Stomach smooth muscle (tissue), 2 donors: ENCODE measurements at regions not wholly inside any gene's neighbourhood (a gene's known extent, or its start where the extent isn't known, plus 50 kb on each side); places are given as distances from the start of the nearest gene placed in this dataset.

Experiments used
- H3K27ac ChIP-seq: one replicate; pipeline ENCODE4 v1.7.0; 2013; ENCODE audit warnings: mild to moderate bottlenecking, low read length, inconsistent platforms
- H3K27me3 ChIP-seq, 2 donors: one replicate each; pipeline ENCODE4 v1.7.0; 2013; ENCODE audit warnings: low read length in 2 of 2; ENCODE audit not compliant: insufficient read depth in 2 of 2, control insufficient read depth in 1 of 2
- H3K36me3 ChIP-seq, 2 donors: one replicate each; pipeline ENCODE4 v1.7.0; 2013; ENCODE audit warnings: low read length in 2 of 2; ENCODE audit not compliant: control insufficient read depth in 2 of 2, insufficient read depth in 2 of 2
- H3K4me1 ChIP-seq: one replicate; pipeline ENCODE4 v1.7.0; 2013; ENCODE audit warnings: low read length; ENCODE audit not compliant: control insufficient read depth, insufficient read depth
- H3K4me3 ChIP-seq, 2 donors: one replicate each; pipeline ENCODE4 v1.7.0; 2013; ENCODE audit warnings: low read length in 2 of 2
- H3K9ac ChIP-seq, 2 donors: one replicate each; pipeline ENCODE4 v1.7.0; 2013; ENCODE audit warnings: low read length in 2 of 2, mild to moderate bottlenecking in 1 of 2
- H3K9me3 ChIP-seq, 2 donors: one replicate each; pipeline ENCODE4 v1.7.0; 2013; ENCODE audit warnings: low read length in 2 of 2; ENCODE audit not compliant: control insufficient read depth in 2 of 2
- donor health status: healthy.
- donor health status: Pancreatic carcinoma.

GRCh38 chr2:118185210-118186109 lies 97.2 kb downstream of the INSIG2 start:
- peak overlapping the region; percentile 95 for H3K27ac ChIP-seq
- no peaks in the 10 kb centered on the region for H3K36me3 ChIP-seq
- no peaks in the 10 kb centered on the region for H3K27me3 ChIP-seq
- H3K4me3 ChIP-seq, result peak overlapping the region; percentile 86
- no peaks in the 10 kb centered on the region for H3K9me3 ChIP-seq
- peaks cover 10% of the 10 kb centered on the region for H3K4me1 ChIP-seq
- H3K9ac ChIP-seq, result peak overlapping the region; percentile 82 to 87

GRCh38 chr2:118183381-118183780 lies 95.1 kb downstream of the INSIG2 start:
- Histone ChIP-seq H3K36me3 (no peaks in the 10 kb centered on the region), H3K27ac (no peak overlapping the region), H3K27me3 (no peaks in the 10 kb centered on the region), H3K4me1 (peaks cover 10% of the 10 kb centered on the region), H3K9ac (no peak overlapping the region), H3K4me3 (no peak overlapping the region), H3K9me3 (no peaks in the 10 kb centered on the region)

GRCh38 chr2:118179445-118179844 lies 91.2 kb downstream of the INSIG2 start:
- no peaks in the 10 kb centered on the region for H3K9me3 ChIP-seq
- peaks cover 0 to 2% of the 10 kb centered on the region in 2 donors for H3K27me3 ChIP-seq
- H3K9ac ChIP-seq, result no peak overlapping the region
- no peak overlapping the region for H3K4me3 ChIP-seq
- no peaks in the 10 kb centered on the region for H3K36me3 ChIP-seq
- no peak overlapping the region for H3K27ac ChIP-seq
- H3K4me1 ChIP-seq, result no peaks in the 10 kb centered on the region

GRCh38 chr2:118177884-118178283 lies 89.6 kb downstream of the INSIG2 start:
- Histone ChIP-seq H3K27ac (no peak overlapping the region), H3K9ac (no peak overlapping the region), H3K4me1 (no peaks in the 10 kb centered on the region), H3K9me3 (no peaks in the 10 kb centered on the region), H3K4me3 (no peak overlapping the region), H3K36me3 (no peaks in the 10 kb centered on the region), H3K27me3 (peaks cover 0 to 2% of the 10 kb centered on the region in 2 donors)

- Histone ChIP-seq H3K4me1 (no peaks in the 10 kb centered on the region), H3K9me3 (no peaks in the 10 kb centered on the region), H3K27ac (no peak overlapping the region), H3K4me3 (no peak overlapping the region), H3K36me3 (no peaks in the 10 kb centered on the region), H3K27me3 (peaks cover 0 to 2% of the 10 kb centered on the region in 2 donors), H3K9ac (no peak overlapping the region)
Measured at GRCh38 chr2:118177318-118177717, 89.0 kb downstream of the INSIG2 start.

- H3K27me3 ChIP-seq, result peaks cover 0 to 3% of the 10 kb centered on the region in 2 donors
- H3K27ac ChIP-seq, result no peak overlapping the region
- H3K4me1 ChIP-seq, result no peaks in the 10 kb centered on the region
- no peak overlapping the region for H3K9ac ChIP-seq
- no peaks in the 10 kb centered on the region for H3K9me3 ChIP-seq
- H3K4me3 ChIP-seq, result no peak overlapping the region
- no peaks in the 10 kb centered on the region for H3K36me3 ChIP-seq
Measured at GRCh38 chr2:118176601-118177000, 88.3 kb downstream of the INSIG2 start.

- H3K27me3 ChIP-seq, result peaks cover 0 to 7% of the 10 kb centered on the region in 2 donors
- H3K9ac ChIP-seq, result no peak overlapping the region
- H3K27ac ChIP-seq, result no peak overlapping the region
- H3K4me3 ChIP-seq, result no peak overlapping the region
- H3K4me1 ChIP-seq, result peaks cover 2% of the 10 kb centered on the region
- H3K36me3 ChIP-seq, result no peaks in the 10 kb centered on the region
- H3K9me3 ChIP-seq, result no peaks in the 10 kb centered on the region
Measured at GRCh38 chr2:118171546-118171945, 83.3 kb downstream of the INSIG2 start.

- Histone ChIP-seq H3K4me1 (peaks cover 2% of the 10 kb centered on the region), H3K9me3 (no peaks in the 10 kb centered on the region), H3K4me3 (no peak overlapping the region), H3K27ac (no peak overlapping the region), H3K36me3 (no peaks in the 10 kb centered on the region), H3K27me3 (peaks cover 0 to 7% of the 10 kb centered on the region in 2 donors), H3K9ac (no peak overlapping the region)
Measured at GRCh38 chr2:118169359-118170005, 81.2 kb downstream of the INSIG2 start.

- Histone ChIP-seq H3K9me3 (no peaks in the 10 kb centered on the region), H3K4me3 (no peak overlapping the region), H3K4me1 (peaks cover 2% of the 10 kb centered on the region), H3K9ac (no peak overlapping the region), H3K27me3 (peaks cover 0 to 7% of the 10 kb centered on the region in 2 donors), H3K27ac (no peak overlapping the region), H3K36me3 (no peaks in the 10 kb centered on the region)
Measured at GRCh38 chr2:118168615-118169014, 80.3 kb downstream of the INSIG2 start.

- H3K9ac ChIP-seq, result no peak overlapping the region
- no peak overlapping the region for H3K27ac ChIP-seq
- no peaks in the 10 kb centered on the region for H3K9me3 ChIP-seq
- no peaks in the 10 kb centered on the region for H3K36me3 ChIP-seq
- no peak overlapping the region for H3K4me3 ChIP-seq
- H3K4me1 ChIP-seq, result peaks cover 2% of the 10 kb centered on the region
- H3K27me3 ChIP-seq, result peaks cover 0 to 7% of the 10 kb centered on the region in 2 donors
Measured at GRCh38 chr2:118167026-118167425, 78.8 kb downstream of the INSIG2 start.

GRCh38 chr2:118166242-118166641 lies 78.0 kb downstream of the INSIG2 start:
- Histone ChIP-seq H3K9ac (no peak overlapping the region), H3K4me1 (peaks cover 2% of the 10 kb centered on the region), H3K36me3 (no peaks in the 10 kb centered on the region), H3K27me3 (peaks cover 0 to 5% of the 10 kb centered on the region in 2 donors), H3K9me3 (no peaks in the 10 kb centered on the region), H3K27ac (no peak overlapping the region), H3K4me3 (no peak overlapping the region)
